Progenitor cell of endocrine pancreas (in vitro differentiated cells): ENCODE measurements at regions not wholly inside any gene's neighbourhood (a gene's known extent, or its start where the extent isn't known, plus 50 kb on each side); places are given as distances from the start of the nearest gene placed in this dataset.

Experiments
- DNase-seq: peaks from one replicate; pipeline ENCODE4 v3.0.0; 2021; ENCODE audit warnings: low spot score; ENCODE audit not compliant: unreplicated experiment
- H3K27ac Mint-ChIP-seq: 2 replicates; pipeline ENCODE4 v1.8.0; 2021; ENCODE audit warnings: mild to moderate bottlenecking, moderate library complexity, mixed read lengths
- H3K27me3 Mint-ChIP-seq: 2 replicates; pipeline ENCODE4 v1.8.0; 2021; ENCODE audit warnings: mixed read lengths
- H3K36me3 Mint-ChIP-seq: 2 replicates; pipeline ENCODE4 v1.8.0; 2022; ENCODE audit warnings: mixed read lengths; ENCODE audit not compliant: insufficient read depth
- H3K4me1 Mint-ChIP-seq: 2 replicates; pipeline ENCODE4 v1.8.0; 2021; ENCODE audit warnings: low read depth, mixed read lengths
- H3K4me3 Mint-ChIP-seq: 2 replicates; pipeline ENCODE4 v1.8.0; 2021; ENCODE audit warnings: low read depth, mild to moderate bottlenecking, moderate library complexity, mixed read lengths
- H3K9me3 Mint-ChIP-seq: 2 replicates; pipeline ENCODE4 v1.8.0; 2021; ENCODE audit warnings: low read depth, mixed read lengths
- CTCF ChIP-seq: fragments of 200-600 bp; sonication (generic); IDR thresholded peaks from one replicate; pipeline ENCODE4 v1.5.0; 2021; ENCODE audit warnings: antibody characterized with exemption, mild to moderate bottlenecking; ENCODE audit not compliant: unreplicated experiment

- H3K27me3 Mint-ChIP-seq: peaks cover 56% of the 10 kb centered on the region
- DNase-seq: no peak
- no peaks in the 10 kb centered on the region for H3K9me3 Mint-ChIP-seq
- H3K36me3 Mint-ChIP-seq: no peaks in the 10 kb centered on the region
- H3K4me3 Mint-ChIP-seq: no peak overlapping the region
- no peak overlapping the region for H3K27ac Mint-ChIP-seq
- no peaks in the 10 kb centered on the region for H3K4me1 Mint-ChIP-seq
- no peak for TF ChIP-seq CTCF
Measured at GRCh38 chr9:135268981-135269380, 181.5 kb downstream of the OLFM1 start.

- Mint-ChIP-seq H3K27ac (peak overlapping the region; percentile 70), H3K4me3 (no peak overlapping the region), H3K9me3 (no peaks in the 10 kb centered on the region), H3K4me1 (no peaks in the 10 kb centered on the region), H3K27me3 (peaks cover 52% of the 10 kb centered on the region), H3K36me3 (no peaks in the 10 kb centered on the region)
- no peak for DNase-seq
- no peak for TF ChIP-seq CTCF
Measured at GRCh38 chr9:135269912-135270830, 182.7 kb downstream of the OLFM1 start.

DNA sequence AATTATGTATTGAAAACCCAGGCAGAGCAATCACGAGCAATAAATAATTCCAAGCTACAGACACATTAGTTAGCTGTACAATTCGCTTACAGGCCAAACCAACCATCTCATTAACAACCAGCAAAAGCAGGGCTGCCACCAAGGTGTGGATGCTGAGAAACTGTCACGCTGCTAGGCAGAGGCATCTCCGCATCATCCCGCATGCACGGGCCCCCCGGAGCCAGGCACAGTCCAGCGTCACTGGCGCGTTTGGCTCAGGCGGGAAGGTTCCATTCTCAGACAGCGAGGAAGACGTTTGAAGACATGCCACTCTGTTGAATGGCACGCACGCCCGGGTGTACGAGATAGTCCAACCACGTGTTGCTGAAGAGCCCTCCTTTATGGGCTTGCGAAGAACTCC, 184.0 kb downstream of the OLFM1 start:
- Mint-ChIP-seq H3K4me3 (no peak overlapping the region), H3K27me3 (peaks cover 46% of the 10 kb centered on the region), H3K27ac (no peak overlapping the region), H3K9me3 (no peaks in the 10 kb centered on the region), H3K36me3 (no peaks in the 10 kb centered on the region), H3K4me1 (no peaks in the 10 kb centered on the region)
- TF ChIP-seq CTCF: no peak
- DNase-seq: no peak

DNA sequence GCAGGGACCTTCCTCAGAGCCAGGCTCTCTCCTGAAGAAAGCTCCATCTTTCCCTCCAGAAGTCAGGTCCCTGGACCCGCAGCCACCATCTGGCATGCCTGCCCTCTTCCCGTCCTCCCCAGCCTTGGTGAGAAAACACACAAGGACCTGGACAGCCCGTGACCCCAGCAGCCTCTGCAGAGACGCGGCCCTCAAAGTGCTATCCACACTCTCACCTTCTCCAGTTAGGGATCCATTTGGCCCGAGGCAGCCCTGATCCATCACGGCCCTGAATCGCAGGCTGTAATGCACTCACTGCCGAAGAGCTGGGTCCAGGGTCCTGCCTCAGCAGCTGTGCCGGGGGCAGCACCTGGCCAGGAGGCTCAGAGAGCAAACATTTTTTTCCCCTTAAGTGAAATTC, 185.1 kb downstream of the OLFM1 start:
- no peak for DNase-seq
- no peaks in the 10 kb centered on the region for H3K9me3 Mint-ChIP-seq
- no peak overlapping the region for H3K27ac Mint-ChIP-seq
- no peak overlapping the region for H3K4me3 Mint-ChIP-seq
- peaks cover 42% of the 10 kb centered on the region for H3K27me3 Mint-ChIP-seq
- peaks cover 2% of the 10 kb centered on the region for H3K4me1 Mint-ChIP-seq
- H3K36me3 Mint-ChIP-seq: no peaks in the 10 kb centered on the region
- no peak for TF ChIP-seq CTCF

- Mint-ChIP-seq H3K4me1 (peaks cover 2% of the 10 kb centered on the region), H3K9me3 (no peaks in the 10 kb centered on the region), H3K27ac (no peak overlapping the region), H3K4me3 (no peak overlapping the region), H3K27me3 (peaks cover 40% of the 10 kb centered on the region), H3K36me3 (no peaks in the 10 kb centered on the region)
- no peak for DNase-seq
- no peak for TF ChIP-seq CTCF
Measured at GRCh38 chr9:135273008-135273407, 185.5 kb downstream of the OLFM1 start.
